HCT116 (cell line): ENCODE measurements at regions not wholly inside any gene's neighbourhood (a gene's known extent, or its start where the extent isn't known, plus 50 kb on each side); places are given as distances from the start of the nearest gene placed in this dataset.

Experiments
- ATAC-seq: fragments of 200-7000 bp; cut with Tn5 transposase; 2 replicates; pipeline ENCODE4 v1.9.1; 2020; ENCODE audit warnings: mild to moderate bottlenecking, moderate library complexity
- BruUV-seq: library from RNA; stranded (reverse); fragments of 400-500 nt; replicated peaks from 2 replicates; lab custom pipeline; 2021; lab: Mats Ljungman, UMichigan
- CTCF ChIA-PET: fragments of 300-600 bp; sonication (Branson Sonifier 250); formaldehyde crosslinking; loops from one replicate; lab custom pipeline; 2021; ENCODE audit warnings: antibody characterized with exemption; lab: Charles Lee
- POLR2A ChIA-PET: fragments of 300-600, 350-600 bp; sonication (Branson Sonifier 250); formaldehyde crosslinking; loops from one replicate; lab custom pipeline; 2021; ENCODE audit warnings: antibody characterized with exemption; lab: Charles Lee
- RAD21 ChIA-PET, 2 experiments: fragments of 300-600 bp; sonication (Branson Sonifier 250); formaldehyde crosslinking; loops; one replicate each; lab custom pipeline; 2023; ENCODE audit warnings: low total read pairs in 2 of 2; ENCODE audit not compliant: uncharacterized antibody in 2 of 2, unreplicated experiment in 2 of 2, low non-redundant PET in 1 of 2; lab: Charles Lee
- DNase-seq: peaks from one replicate; pipeline ENCODE4 v3.0.0-alpha.2; 2010; ENCODE audit warnings: low read depth, low spot score
- H2AFZ ChIP-seq: fragments of 200-600 bp; shearing (Covaris generic), sonication (generic); 2 replicates; pipeline ENCODE4 v1.6.1; 2017; ENCODE audit warnings: low read depth, mixed run types, mixed read lengths, antibody characterized with exemption, low read length; ENCODE audit not compliant: poor library complexity, severe bottlenecking
- H3K27ac ChIP-seq: 2 replicates; pipeline ENCODE4 v1.5.1; 2012; ENCODE audit warnings: low read depth, low read length
- H3K27me3 ChIP-seq: fragments of 200-600 bp; sonication (generic); 2 replicates; pipeline ENCODE4 v1.6.1; 2016; ENCODE audit warnings: mixed run types, low read length, mixed read lengths; ENCODE audit not compliant: insufficient read depth
- H3K36me3 ChIP-seq, 2 experiments: fragments of 200-500 bp in 1 of 2; fragments of 200-600 bp in 1 of 2; sonication (Bioruptor generic) in 1 of 2; sonication (generic) in 1 of 2; 2 replicates each; pipeline versions ENCODE4 v1.5.1 to v1.6.1; 2014 to 2016; ENCODE audit warnings: low read length in 2 of 2, inconsistent platforms in 1 of 2, mixed read lengths in 1 of 2, mixed run types in 1 of 2; ENCODE audit not compliant: insufficient read depth in 2 of 2, control insufficient read depth in 1 of 2
- H3K4me1 ChIP-seq, 2 experiments: fragments of 200-600 bp in 1 of 2; sonication (generic) in 1 of 2; 2 replicates each; pipeline versions ENCODE4 v1.5.1 to v1.6.1; 2012 to 2017; ENCODE audit warnings: low read length in 2 of 2, inconsistent platforms in 1 of 2, mild to moderate bottlenecking in 1 of 2, mixed read lengths in 1 of 2, mixed run types in 1 of 2, moderate library complexity in 1 of 2; ENCODE audit not compliant: insufficient read depth in 2 of 2, control insufficient read depth in 1 of 2
- H3K4me2 ChIP-seq: fragments of 200-600 bp; sonication (generic); 2 replicates; pipeline ENCODE4 v1.6.1; 2017; ENCODE audit warnings: mixed run types, low read length, mixed read lengths
- H3K4me3 ChIP-seq, 2 experiments: fragments of 200-600 bp in 1 of 2; sonication (generic) in 1 of 2; replicated peaks in 1 of 2; 2 replicates each; pipeline ENCODE4 v1.5.1; 2011 to 2016; ENCODE audit warnings: low read length in 2 of 2, control low read depth in 1 of 2, low read depth in 1 of 2, mild to moderate bottlenecking in 1 of 2, mixed read lengths in 1 of 2, mixed run types in 1 of 2
- H3K79me2 ChIP-seq: fragments of 200-600 bp; sonication (generic); 2 replicates; pipeline ENCODE4 v1.6.1; 2017; ENCODE audit warnings: mild to moderate bottlenecking, mixed run types, low read length, moderate library complexity, mixed read lengths; ENCODE audit not compliant: insufficient read depth
- H3K9ac ChIP-seq: fragments of 200-600 bp; sonication (generic); 2 replicates; pipeline ENCODE4 v1.6.1; 2016; ENCODE audit warnings: low read length, mixed read lengths
- H3K9me2 ChIP-seq: fragments of 200-600 bp; sonication (generic), shearing (Covaris generic); 2 replicates; pipeline ENCODE4 v1.6.1; 2017; ENCODE audit warnings: mixed run types, mild to moderate bottlenecking, moderate library complexity; ENCODE audit not compliant: insufficient read depth
- H3K9me3 ChIP-seq, 2 experiments: fragments of 200-500 bp in 1 of 2; fragments of 200-600 bp in 1 of 2; sonication (Bioruptor generic) in 1 of 2; sonication (generic) in 1 of 2; 2 replicates each; pipeline ENCODE4 v1.6.1; 2014 to 2017; ENCODE audit warnings: low read length in 2 of 2, mixed read lengths in 2 of 2, inconsistent platforms in 1 of 2, low read depth in 1 of 2, mild to moderate bottlenecking in 1 of 2, mixed run types in 1 of 2, moderate library complexity in 1 of 2; ENCODE audit not compliant: control insufficient read depth in 1 of 2, insufficient read depth in 1 of 2
- H4K20me1 ChIP-seq: fragments of 200-600 bp; sonication (generic), shearing (Covaris generic); 2 replicates; pipeline ENCODE4 v1.6.1; 2017; ENCODE audit warnings: mixed run types, mild to moderate bottlenecking, moderate library complexity; ENCODE audit not compliant: insufficient read depth
- CTCF ChIP-seq, 3 experiments: fragments of 200-600 bp in 1 of 3; sonication (generic) in 1 of 3; IDR thresholded peaks in 2 of 3; conservative IDR thresholded peaks in 1 of 3; 2 replicates each; pipeline ENCODE4 v1.5.1; 2012 to 2017; ENCODE audit warnings: low read depth in 2 of 3, low read length in 2 of 3, antibody characterized with exemption in 1 of 3, borderline replicate concordance in 1 of 3, control low read depth in 1 of 3, mild to moderate bottlenecking in 1 of 3, mixed read lengths in 1 of 3, mixed run types in 1 of 3, moderate library complexity in 1 of 3; ENCODE audit not compliant: insufficient read depth in 1 of 3
- EZH2 ChIP-seq: fragments of 200-600 bp; sonication (generic); IDR thresholded peaks from 2 replicates; pipeline ENCODE4 v1.6.1; 2017; ENCODE audit warnings: antibody characterized with exemption, mixed run types
- EZH2phosphoT487 ChIP-seq: fragments of 200-600 bp; IDR thresholded peaks from 2 replicates; pipeline ENCODE4 v1.6.1; 2018; ENCODE audit warnings: antibody characterized with exemption, borderline replicate concordance
- POLR2A ChIP-seq: IDR thresholded peaks from 2 replicates; pipeline ENCODE4 v1.7.0; 2011; ENCODE audit warnings: borderline replicate concordance; ENCODE audit not compliant: insufficient read depth, insufficient read length; ENCODE audit errors: extremely low read depth
- SP1 ChIP-seq: IDR thresholded peaks from 2 replicates; pipeline ENCODE4 v1.6.1; 2012; ENCODE audit warnings: low read depth
- TCF7L2 ChIP-seq: IDR thresholded peaks from 2 replicates; pipeline ENCODE4 v1.7.0; 2011; ENCODE audit warnings: borderline replicate concordance, inconsistent platforms; ENCODE audit not compliant: insufficient read depth, insufficient read length; ENCODE audit errors: extremely low read depth
- ZBTB33 ChIP-seq: IDR thresholded peaks from 2 replicates; pipeline ENCODE4 v1.6.1; 2011; ENCODE audit warnings: mild to moderate bottlenecking, low read length, moderate library complexity; ENCODE audit not compliant: insufficient replicate concordance; ENCODE audit errors: extremely low read depth
- intact Hi-C: fragments of 100-400 bp; cut with micrococcal nuclease; formaldehyde crosslinking; loops from 2 replicates; pipeline ENCODE4 v1.10.0; 2022

GRCh38 chr4:105066401-105066800, 80.3 kb upstream of the TET2 start:
- Histone ChIP-seq H3K27me3 (no peaks in the 10 kb centered on the region), H3K9ac (no peak overlapping the region), H3K4me2 (no peak overlapping the region), H3K36me3 (no peaks in the 10 kb centered on the region), H3K4me1 (peaks cover 0 to 6% of the 10 kb centered on the region in 2 experiments; a peak in 2 of 4 replicates), H3K4me3 (no peak overlapping the region), H3K9me3 (no peaks in the 10 kb centered on the region), H3K9me2 (no peaks in the 10 kb centered on the region), H4K20me1 (no peaks in the 10 kb centered on the region), H3K27ac (no peak overlapping the region), H3K79me2 (no peaks in the 10 kb centered on the region), H2AFZ (no peak overlapping the region)
- no TSS peak for BruUV-seq
- DNase-seq (no peak), ATAC-seq (no peak)
- TF ChIP-seq ZBTB33: no peak
- TF ChIP-seq SP1: no peak
- no peak for TF ChIP-seq CTCF (IDR thresholded peaks at IDR 0.05 in 2 of 3, conservative IDR thresholded peaks at IDR 0.05 in 1 of 3; ENCODE audit: borderline replicate concordance in 1 of 3, insufficient read depth in 1 of 3, low read depth in 2 of 3, low read length in 2 of 3)
- no peak for TF ChIP-seq TCF7L2
- ChIA-PET RAD21 (no interaction called here), CTCF (no interaction called here), POLR2A (no interaction called here)
- intact Hi-C loops: no loop called here

GRCh38 chr4:105067431-105067830, 79.2 kb upstream of the TET2 start:
- TF ChIP-seq SP1: no peak
- TF ChIP-seq POLR2A: no peak
- no peak for TF ChIP-seq EZH2phosphoT487
- TF ChIP-seq EZH2: no peak
- TF ChIP-seq ZBTB33: no peak
- H3K79me2 ChIP-seq: no peaks in the 10 kb centered on the region
- H3K9ac ChIP-seq: no peak overlapping the region
- H3K9me2 ChIP-seq: no peaks in the 10 kb centered on the region
- no peak overlapping the region for H3K4me3 ChIP-seq
- H3K36me3 ChIP-seq: no peaks in the 10 kb centered on the region
- H3K9me3 ChIP-seq: no peaks in the 10 kb centered on the region
- ChIA-PET RAD21 (no interaction called here), POLR2A (no interaction called here), CTCF (no interaction called here)
- no peak overlapping the region for H2AFZ ChIP-seq
- DNase-seq: no peak
- no peaks in the 10 kb centered on the region for H4K20me1 ChIP-seq
- no peaks in the 10 kb centered on the region for H3K27me3 ChIP-seq
- no peak for ATAC-seq
- intact Hi-C loops: no loop called here
- no TSS peak for BruUV-seq
- H3K4me1 ChIP-seq: no peaks in the 10 kb centered on the region
- H3K4me2 ChIP-seq: no peak overlapping the region
- H3K27ac ChIP-seq: no peak overlapping the region
